SK-N-SH (cell line): ENCODE measurements at regions not wholly inside any gene's neighbourhood (a gene's known extent, or its start where the extent isn't known, plus 50 kb on each side); places are given as distances from the start of the nearest gene placed in this dataset.

Experiments
- CTCF ChIA-PET: fragments of 300-600, 350-600 bp; formaldehyde crosslinking; extraction: SDS; loops from one replicate; lab custom pipeline; 2021; lab: Yijun Ruan, JAX
- POLR2A ChIA-PET: fragments of 350-600 bp; sonication (Branson Sonifier 250); formaldehyde crosslinking; extraction: SDS; loops from one replicate; lab custom pipeline; 2020; ENCODE audit warnings: antibody characterized with exemption, inconsistent platforms; lab: Yijun Ruan, JAX
- DNase-seq: peaks from one replicate; pipeline ENCODE4 v3.0.0; 2012
- H2AFZ ChIP-seq: fragments of 200-600 bp; sonication (generic); 2 replicates; pipeline ENCODE4 v1.8.1; 2016; ENCODE audit warnings: antibody characterized with exemption, mild to moderate bottlenecking, low read depth
- H3F3A ChIP-seq: fragments of 200-600 bp; sonication (generic); replicated peaks from 2 replicates; pipeline ENCODE3; 2016; ENCODE audit warnings: antibody characterized with exemption, mild to moderate bottlenecking; ENCODE audit not compliant: insufficient read depth
- H3K27ac ChIP-seq, 2 experiments: fragments of 200-500 bp in 1 of 2; fragments of 200-600 bp in 1 of 2; sonication (Bioruptor generic) in 1 of 2; sonication (generic), shearing (Covaris generic) in 1 of 2; 2 replicates each; pipeline versions ENCODE4 v1.5.1 to v1.6.1; 2014 to 2016; ENCODE audit warnings: low read depth in 2 of 2, inconsistent platforms in 1 of 2, low read length in 1 of 2, mild to moderate bottlenecking in 1 of 2, mixed read lengths in 1 of 2
- H3K27me3 ChIP-seq: fragments of 200-600 bp; sonication (generic), shearing (Covaris generic); 2 replicates; pipeline ENCODE4 v1.6.1; 2016; ENCODE audit warnings: mixed run types; ENCODE audit not compliant: insufficient read depth
- H3K36me3 ChIP-seq, 2 experiments: fragments of 200-500 bp in 1 of 2; fragments of 200-600 bp in 1 of 2; sonication (Bioruptor generic) in 1 of 2; sonication (generic) in 1 of 2; replicated peaks in 1 of 2; 2 replicates each; pipeline versions ENCODE3 to v1.5.1; 2014 to 2016; ENCODE audit warnings: low read length in 1 of 2, mild to moderate bottlenecking in 1 of 2; ENCODE audit not compliant: insufficient read depth in 2 of 2, control insufficient read depth in 1 of 2
- H3K4me1 ChIP-seq, 2 experiments: fragments of 200-500 bp in 1 of 2; fragments of 200-600 bp in 1 of 2; sonication (Bioruptor generic) in 1 of 2; sonication (generic), shearing (Covaris generic) in 1 of 2; 2 replicates each; pipeline versions ENCODE4 v1.5.1 to v1.6.1; 2014 to 2016; ENCODE audit warnings: low read depth in 1 of 2, low read length in 1 of 2, mixed run types in 1 of 2; ENCODE audit not compliant: insufficient read depth in 2 of 2, control insufficient read depth in 1 of 2
- H3K4me2 ChIP-seq: fragments of 200-600 bp; sonication (generic), shearing (Covaris generic); 2 replicates; pipeline ENCODE4 v1.6.1; 2017; ENCODE audit warnings: mixed run types
- H3K4me3 ChIP-seq, 2 experiments: fragments of 200-500 bp in 1 of 2; fragments of 200-600 bp in 1 of 2; sonication (Bioruptor generic) in 1 of 2; sonication (generic), shearing (Covaris generic) in 1 of 2; 2 replicates each; pipeline versions ENCODE4 v1.5.1 to v1.8.1; 2014 to 2016; ENCODE audit warnings: low read depth in 2 of 2, inconsistent platforms in 1 of 2, low read length in 1 of 2, mild to moderate bottlenecking in 1 of 2, mixed read lengths in 1 of 2, moderate library complexity in 1 of 2
- H3K79me2 ChIP-seq: fragments of 200-600 bp; sonication (generic); 2 replicates; pipeline ENCODE4 v1.8.1; 2017; ENCODE audit warnings: mild to moderate bottlenecking; ENCODE audit not compliant: insufficient read depth
- H3K9ac ChIP-seq: fragments of 200-600 bp; sonication (generic); 2 replicates; pipeline ENCODE4 v1.6.1; 2017; ENCODE audit warnings: mixed run types
- H3K9me2 ChIP-seq: fragments of 200-600 bp; sonication (generic); 2 replicates; pipeline ENCODE4 v1.6.1; 2017; ENCODE audit warnings: mixed run types
- H3K9me3 ChIP-seq: fragments of 200-600 bp; sonication (generic); 2 replicates; pipeline ENCODE4 v1.6.1; 2017; ENCODE audit warnings: mixed run types, mild to moderate bottlenecking, moderate library complexity
- H4K20me1 ChIP-seq: fragments of 200-600 bp; sonication (generic); 2 replicates; pipeline ENCODE4 v1.6.1; 2017; ENCODE audit warnings: mild to moderate bottlenecking, mixed run types; ENCODE audit not compliant: insufficient read depth
- CHD2 ChIP-seq: fragments of 150-350 bp; IDR thresholded peaks from 2 replicates; pipeline ENCODE4 v1.6.1; 2018; ENCODE audit warnings: low read length; ENCODE audit not compliant: partially characterized antibody
- CTCF ChIP-seq: fragments of 200-600 bp; sonication (generic); IDR thresholded peaks from 2 replicates; pipeline ENCODE4 v1.6.1; 2017; ENCODE audit warnings: antibody characterized with exemption, mild to moderate bottlenecking, moderate library complexity
- EZH2phosphoT487 ChIP-seq: fragments of 200-600 bp; sonication (generic); IDR thresholded peaks from 2 replicates; pipeline ENCODE4 v1.6.1; 2017; ENCODE audit warnings: low read depth, mixed run types, mild to moderate bottlenecking, antibody characterized with exemption, moderate library complexity, borderline replicate concordance
- FOXM1 ChIP-seq: IDR thresholded peaks from 2 replicates; pipeline ENCODE4 v1.4.0; 2012; ENCODE audit warnings: low read depth, mild to moderate bottlenecking
- GABPA ChIP-seq: IDR thresholded peaks from 2 replicates; pipeline ENCODE4 v1.4.0; 2012; ENCODE audit warnings: low read depth, mild to moderate bottlenecking
- JUND ChIP-seq: IDR thresholded peaks from 2 replicates; pipeline ENCODE4 v1.4.0; 2012
- MEF2A ChIP-seq: IDR thresholded peaks from 2 replicates; pipeline ENCODE4 v1.4.0; 2012; ENCODE audit warnings: low read depth, borderline replicate concordance
- NFIC ChIP-seq: IDR thresholded peaks from 2 replicates; pipeline ENCODE4 v1.4.0; 2012; ENCODE audit warnings: borderline replicate concordance
- RAD21 ChIP-seq: IDR thresholded peaks from 2 replicates; pipeline ENCODE4 v1.6.1; 2012; ENCODE audit warnings: mild to moderate bottlenecking, low read length
- RCOR1 ChIP-seq: fragments of 150-350 bp; IDR thresholded peaks from 2 replicates; pipeline ENCODE4 v1.6.1; 2017; ENCODE audit warnings: antibody characterized with exemption, low read length
- RFX5 ChIP-seq: IDR thresholded peaks from 2 replicates; pipeline ENCODE4 v1.6.1; 2012; ENCODE audit warnings: mild to moderate bottlenecking, improper control_type of control experiment, low read length
- SIN3A ChIP-seq: IDR thresholded peaks from 2 replicates; pipeline ENCODE4 v1.6.1; 2012; ENCODE audit warnings: low read depth, mild to moderate bottlenecking, low read length, moderate library complexity, borderline replicate concordance
- TAF1 ChIP-seq: IDR thresholded peaks from 2 replicates; pipeline ENCODE4 v1.6.1; 2012; ENCODE audit warnings: low read depth, mild to moderate bottlenecking, low read length, moderate library complexity, borderline replicate concordance
- TEAD4 ChIP-seq: IDR thresholded peaks from 2 replicates; pipeline ENCODE4 v1.4.0; 2012; ENCODE audit warnings: mild to moderate bottlenecking, borderline replicate concordance; ENCODE audit not compliant: insufficient read depth
- ZBTB33 ChIP-seq: IDR thresholded peaks from 2 replicates; pipeline ENCODE4 v1.4.0; 2012; ENCODE audit warnings: low read depth, borderline replicate concordance
- WGBS: methylation state at CpG from one replicate; pipeline ENCODE4 v1.1.6; 2017; ENCODE audit warnings: low lambda C conversion rate; 5-methylcytosine and 5-hydroxymethylcytosine counted together
- TF ChIP-seq, protein P1 (sequence below): IDR thresholded peaks from 2 replicates; pipeline ENCODE4 v1.6.1; 2012; ENCODE audit warnings: mild to moderate bottlenecking, low read depth, low read length, moderate library complexity

DNA sequence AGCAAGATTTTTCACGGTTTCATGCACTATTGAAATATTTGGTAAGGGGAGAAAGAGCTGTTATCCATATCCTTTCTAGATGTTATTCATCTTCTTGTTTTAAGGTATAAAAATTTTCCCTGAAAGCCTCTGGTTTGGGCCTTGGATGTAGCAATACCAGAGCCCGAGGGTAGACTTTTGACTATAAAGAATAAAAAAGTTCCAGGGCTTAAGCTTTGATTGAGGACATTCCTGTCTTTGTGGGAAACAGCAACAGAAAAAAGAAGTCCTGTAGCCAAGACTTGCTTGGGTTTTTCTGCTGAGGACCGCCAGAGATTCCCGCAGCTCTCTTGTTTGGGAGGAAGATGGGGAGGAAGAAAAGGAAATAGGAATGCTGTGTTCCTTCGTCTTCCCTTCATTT is 440.0 kb upstream of the WWC1 start:
- H3K27ac ChIP-seq, result no peak overlapping the region

More for the DNA sequence above, 440.0 kb upstream of the WWC1 start:
- DNase-seq, result no peak
- H3K4me2 ChIP-seq, result no peak overlapping the region
- H3K4me1 ChIP-seq, result no peaks in the 10 kb centered on the region; a peak in 1 of 4 replicates
- no peaks in the 10 kb centered on the region for H3K9me2 ChIP-seq
- TF ChIP-seq FOXM1 (no peak), CTCF (no peak), JUND (no peak), TEAD4 (no peak), RFX5 (no peak), NFIC (no peak), EZH2phosphoT487 (no peak), GABPA (no peak), MEF2A (no peak), CHD2 (no peak), TAF1 (no peak), SIN3A (no peak), RAD21 (no peak), RCOR1 (no peak), ZBTB33 (no peak)
- TF ChIP-seq, protein P1, sequence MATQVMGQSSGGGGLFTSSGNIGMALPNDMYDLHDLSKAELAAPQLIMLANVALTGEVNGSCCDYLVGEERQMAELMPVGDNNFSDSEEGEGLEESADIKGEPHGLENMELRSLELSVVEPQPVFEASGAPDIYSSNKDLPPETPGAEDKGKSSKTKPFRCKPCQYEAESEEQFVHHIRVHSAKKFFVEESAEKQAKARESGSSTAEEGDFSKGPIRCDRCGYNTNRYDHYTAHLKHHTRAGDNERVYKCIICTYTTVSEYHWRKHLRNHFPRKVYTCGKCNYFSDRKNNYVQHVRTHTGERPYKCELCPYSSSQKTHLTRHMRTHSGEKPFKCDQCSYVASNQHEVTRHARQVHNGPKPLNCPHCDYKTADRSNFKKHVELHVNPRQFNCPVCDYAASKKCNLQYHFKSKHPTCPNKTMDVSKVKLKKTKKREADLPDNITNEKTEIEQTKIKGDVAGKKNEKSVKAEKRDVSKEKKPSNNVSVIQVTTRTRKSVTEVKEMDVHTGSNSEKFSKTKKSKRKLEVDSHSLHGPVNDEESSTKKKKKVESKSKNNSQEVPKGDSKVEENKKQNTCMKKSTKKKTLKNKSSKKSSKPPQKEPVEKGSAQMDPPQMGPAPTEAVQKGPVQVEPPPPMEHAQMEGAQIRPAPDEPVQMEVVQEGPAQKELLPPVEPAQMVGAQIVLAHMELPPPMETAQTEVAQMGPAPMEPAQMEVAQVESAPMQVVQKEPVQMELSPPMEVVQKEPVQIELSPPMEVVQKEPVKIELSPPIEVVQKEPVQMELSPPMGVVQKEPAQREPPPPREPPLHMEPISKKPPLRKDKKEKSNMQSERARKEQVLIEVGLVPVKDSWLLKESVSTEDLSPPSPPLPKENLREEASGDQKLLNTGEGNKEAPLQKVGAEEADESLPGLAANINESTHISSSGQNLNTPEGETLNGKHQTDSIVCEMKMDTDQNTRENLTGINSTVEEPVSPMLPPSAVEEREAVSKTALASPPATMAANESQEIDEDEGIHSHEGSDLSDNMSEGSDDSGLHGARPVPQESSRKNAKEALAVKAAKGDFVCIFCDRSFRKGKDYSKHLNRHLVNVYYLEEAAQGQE, result no peak
- 45% methylated on average over 5 of the region's 5 CpGs for WGBS
- H3K36me3 ChIP-seq, result no peaks in the 10 kb centered on the region
- no peak overlapping the region for H3K9ac ChIP-seq
- ChIA-PET CTCF (interaction anchor here (1.0 to 1.7 kb wide), 2 partner anchors 10 to 128 kb away, joined by 3 to 5 read pairs; no protein-coding TSS in a partner anchor), POLR2A (no interaction called here)
- no peak overlapping the region for H2AFZ ChIP-seq
- H3K4me3 ChIP-seq, result no peak overlapping the region
- no peaks in the 10 kb centered on the region for H3K9me3 ChIP-seq
- no peaks in the 10 kb centered on the region for H4K20me1 ChIP-seq
- no peaks in the 10 kb centered on the region for H3K79me2 ChIP-seq
- no peaks in the 10 kb centered on the region for H3K27me3 ChIP-seq
- H3F3A ChIP-seq, result no peaks in the 10 kb centered on the region
